C1 segment of cervical spinal cord (tissue), 14 donors: ENCODE measurements at regions not wholly inside any gene's neighbourhood (a gene's known extent, or its start where the extent isn't known, plus 50 kb on each side); places are given as distances from the start of the nearest gene placed in this dataset.
"Not testable (repeated sequence)": the region's sequence is repeated elsewhere in the genome, so short reads cannot be mapped to it uniquely, and the experiment has no call there.

ENCODE experiments used
- DNase-seq, 14 donors: peaks; one replicate each; lab custom pipeline; 2025; lab: John Stamatoyannopoulos, UW

DNA sequence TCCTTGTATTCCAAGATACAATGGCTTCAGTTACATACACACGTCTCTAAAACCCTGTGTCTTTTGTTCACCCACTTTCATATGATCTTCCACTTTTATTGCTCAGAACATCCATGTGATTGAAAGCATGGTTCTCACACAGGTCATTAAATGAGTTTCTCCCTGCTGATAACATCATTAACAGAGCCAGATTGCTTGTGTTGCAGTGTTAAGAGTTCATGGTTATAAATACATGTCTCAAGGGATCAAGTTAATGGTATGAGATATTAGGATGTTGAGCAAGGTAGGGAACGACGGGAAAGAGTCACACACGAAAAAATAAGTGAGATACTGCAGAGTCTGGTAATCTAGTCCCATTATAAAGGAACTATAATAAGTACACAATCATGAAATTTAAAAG, 861.5 kb downstream of the SORCS1 start:
- no peak for DNase-seq

DNA sequence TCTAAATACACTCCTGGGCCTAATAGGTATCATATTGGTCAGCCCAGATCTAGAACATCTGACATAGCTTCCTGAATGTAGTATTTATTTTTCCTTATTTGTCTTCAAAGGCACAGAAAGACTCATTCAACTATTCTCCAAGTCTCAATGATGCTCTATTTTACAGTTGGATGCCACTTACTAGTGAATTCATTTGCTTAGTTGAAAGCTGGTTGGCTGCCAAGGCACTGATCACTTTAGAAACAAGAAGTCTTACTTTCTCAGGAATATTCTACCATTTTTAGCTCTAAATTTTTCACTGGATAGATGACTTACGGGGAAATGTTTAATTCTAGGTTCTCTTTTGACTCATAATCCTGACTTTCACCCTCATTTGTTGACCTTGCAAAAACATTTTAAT, 863.4 kb downstream of the SORCS1 start:
- no peak for DNase-seq

DNA sequence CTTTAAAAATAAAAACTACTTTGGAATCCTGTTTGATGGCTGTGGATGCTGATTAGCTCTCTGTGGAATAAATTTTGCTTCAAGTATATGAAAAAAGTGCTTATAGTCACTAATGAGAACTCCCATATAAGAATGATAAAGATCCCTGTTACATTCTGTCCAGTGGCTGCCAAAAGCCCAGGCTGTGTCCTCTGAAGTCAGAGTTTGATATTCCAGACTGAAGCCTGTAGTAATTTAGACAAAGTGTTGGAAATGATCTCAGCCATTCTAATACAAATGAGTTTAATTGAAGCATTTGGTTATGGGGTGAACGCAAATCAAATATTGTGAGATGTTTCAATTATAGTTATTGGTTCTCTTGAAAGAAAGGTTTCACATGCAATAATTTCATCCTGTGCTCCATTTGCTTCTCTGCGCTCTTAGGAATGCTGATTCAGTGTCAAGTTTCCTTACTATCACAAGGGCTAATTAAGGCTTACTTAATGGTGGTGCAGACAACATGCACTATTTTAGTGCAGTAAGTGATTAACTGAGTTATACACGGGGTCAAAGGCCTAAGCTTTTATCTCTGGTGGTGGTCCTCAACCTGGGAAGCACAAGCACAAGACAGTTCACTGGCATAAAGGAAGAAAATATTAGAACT, 867.6 kb downstream of the SORCS1 start:
- no peak for DNase-seq

DNA sequence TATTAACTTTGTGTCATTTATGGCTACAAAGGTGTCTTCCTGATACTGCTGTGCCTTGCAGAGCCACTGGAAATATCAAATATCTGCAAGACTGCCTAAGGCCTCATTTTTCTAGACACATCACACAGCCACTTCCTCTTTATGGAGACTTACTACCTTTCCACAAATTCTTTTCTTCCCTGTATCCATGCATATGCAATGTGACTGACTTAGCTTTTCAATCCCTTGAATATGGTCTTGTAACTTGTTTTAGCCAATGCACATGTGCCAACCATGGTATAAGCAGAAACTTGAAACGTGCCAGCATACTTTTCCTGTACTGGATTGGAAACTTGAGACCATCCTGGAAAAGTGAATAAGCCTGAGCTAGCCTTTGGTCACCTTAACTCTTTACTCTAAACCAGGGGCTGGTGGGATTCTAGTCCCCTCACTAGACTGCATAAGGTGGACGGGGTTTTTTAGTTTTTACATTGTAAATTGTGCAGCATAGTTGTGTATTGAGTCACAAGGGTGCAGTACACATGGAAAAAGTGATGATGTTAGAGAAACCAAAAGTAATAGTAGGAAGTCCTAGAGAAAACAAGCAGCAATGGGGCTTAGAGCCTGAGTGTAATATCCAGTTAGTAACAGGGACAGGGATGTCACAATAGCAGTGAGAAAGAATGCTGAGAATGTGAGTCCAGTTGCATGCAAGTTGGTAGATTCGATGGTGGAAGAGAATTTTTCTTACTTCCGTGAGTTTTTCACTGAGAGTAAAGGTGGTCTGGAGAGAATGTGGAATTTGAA, 879.5 kb downstream of the SORCS1 start:
- no peak for DNase-seq

DNA sequence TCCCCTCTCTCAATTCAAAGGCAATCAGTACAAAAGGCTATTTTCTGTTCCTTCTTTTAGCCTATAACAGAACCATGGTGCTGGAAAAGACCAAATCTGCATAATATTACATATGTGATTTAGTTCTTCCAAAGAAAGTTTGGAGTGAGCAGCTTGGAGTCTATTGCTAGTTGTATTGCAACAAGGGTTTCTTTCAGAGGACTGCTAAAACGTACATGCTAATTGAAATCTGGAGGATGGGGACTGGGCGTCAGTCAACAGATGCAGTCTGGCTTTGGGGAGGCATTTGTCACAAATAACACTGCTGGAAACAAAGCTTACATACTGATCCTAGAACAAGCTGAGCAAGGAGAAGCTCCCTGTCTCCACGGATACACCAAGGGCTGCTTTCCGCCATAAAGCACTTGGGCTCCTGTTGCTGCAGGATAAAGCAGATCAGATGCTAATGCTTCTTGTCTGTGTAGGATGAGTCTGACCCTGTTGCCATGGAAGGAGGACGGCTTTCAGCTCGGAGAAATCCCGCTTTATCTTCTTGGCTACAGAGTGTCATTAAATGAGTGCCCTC, 883.5 kb downstream of the SORCS1 start:
- DNase-seq, result no peak

DNA sequence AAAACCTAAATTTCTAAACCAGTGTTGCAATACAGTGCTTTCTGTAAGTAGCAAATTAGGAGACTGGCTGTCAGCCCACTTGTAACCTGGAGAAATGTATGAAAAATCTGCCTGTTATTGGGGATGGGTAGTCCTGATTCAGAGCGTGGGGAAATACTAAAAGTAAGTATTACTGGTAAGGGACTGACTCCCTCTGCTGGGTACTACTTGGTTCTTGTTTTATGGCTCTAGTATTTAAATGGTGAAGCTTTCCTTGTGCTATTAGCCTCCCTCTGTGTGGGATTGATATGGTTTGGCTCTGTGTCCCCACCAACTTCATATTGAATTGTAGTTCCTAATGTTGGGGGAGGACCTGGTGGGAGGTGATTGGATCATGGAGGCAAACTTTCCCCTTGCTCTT, 886.1 kb downstream of the SORCS1 start:
- DNase-seq, result no peak

DNA sequence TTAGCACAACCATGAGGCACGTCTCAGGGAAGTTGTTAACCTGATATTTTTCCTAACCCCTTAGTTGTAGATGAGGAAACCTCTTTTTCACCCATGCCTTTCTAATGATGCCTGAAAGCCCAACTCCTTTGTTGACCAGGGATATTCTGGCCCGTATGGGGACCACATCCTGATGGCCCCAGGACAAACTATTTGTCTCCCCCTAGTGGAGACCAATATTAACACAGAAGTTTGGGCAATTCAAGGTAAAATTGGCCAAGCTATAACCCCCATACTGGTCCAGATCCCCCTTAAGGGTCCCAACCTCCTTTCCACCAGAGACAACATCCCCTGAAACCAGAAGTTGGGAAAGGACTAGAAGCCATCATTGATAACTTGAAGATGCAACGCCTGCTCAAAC, 893.3 kb downstream of the SORCS1 start:
- no peak for DNase-seq

DNA sequence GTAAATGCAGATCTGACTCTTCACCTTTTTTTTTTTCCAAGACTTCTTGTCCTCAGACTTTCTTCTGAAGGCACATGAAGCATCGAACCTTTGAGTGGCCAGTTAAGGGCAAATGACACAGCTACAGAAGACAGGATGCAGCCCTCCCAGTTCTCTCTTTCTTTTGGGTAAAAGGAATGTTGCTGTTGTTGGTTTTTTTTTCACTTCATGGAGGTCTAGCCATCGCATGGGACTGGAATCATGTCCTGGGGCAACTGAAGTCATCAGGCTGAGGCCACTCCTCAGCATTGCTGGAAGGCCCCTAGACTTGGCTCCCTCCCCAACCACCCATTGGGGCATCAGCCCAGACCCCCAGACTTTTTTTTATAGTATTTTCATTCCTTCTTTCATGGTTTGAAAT, 896.5 kb downstream of the SORCS1 start:
- DNase-seq, result no peak

DNA sequence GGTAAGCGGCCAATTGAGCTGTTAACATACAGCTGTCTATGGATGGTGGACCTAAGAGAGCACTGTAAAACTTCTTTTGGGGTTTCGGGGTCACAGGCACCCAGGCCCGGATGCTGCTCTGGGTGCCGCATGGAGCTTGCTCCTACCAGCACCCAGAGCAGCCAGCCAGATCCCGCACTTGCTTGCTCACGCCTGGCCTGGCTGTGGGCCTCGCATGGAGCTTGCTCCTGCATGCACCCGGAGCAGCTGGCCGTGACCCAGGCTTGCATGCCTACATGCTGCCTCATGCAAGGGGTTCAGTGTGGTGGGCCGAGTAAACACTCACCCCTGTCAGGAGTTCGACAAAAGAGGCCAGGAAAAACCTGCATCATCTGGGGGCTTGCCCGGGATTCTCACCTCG, 896.9 kb downstream of the SORCS1 start:
- no peak for DNase-seq

DNA sequence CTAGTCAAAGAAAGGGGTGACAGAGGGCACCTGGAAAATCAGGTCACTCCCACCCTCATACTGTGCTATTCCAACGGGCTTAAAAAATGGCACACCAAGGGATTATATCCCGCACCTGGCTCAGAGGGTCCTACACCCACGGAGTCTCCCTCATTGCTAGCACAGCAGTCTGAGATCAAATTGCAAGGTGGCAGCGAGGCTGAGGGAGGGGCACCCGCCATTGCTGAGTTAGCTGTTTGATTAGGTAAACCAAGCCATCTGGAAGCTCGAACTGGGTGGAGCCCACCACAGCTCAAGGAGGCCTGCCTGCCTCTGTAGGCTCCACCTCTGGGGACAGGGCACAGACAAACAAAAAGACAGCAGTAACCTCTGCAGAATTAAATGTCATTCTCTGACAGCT, 907.1 kb downstream of the SORCS1 start:
- not testable (repeated sequence) for DNase-seq

DNA sequence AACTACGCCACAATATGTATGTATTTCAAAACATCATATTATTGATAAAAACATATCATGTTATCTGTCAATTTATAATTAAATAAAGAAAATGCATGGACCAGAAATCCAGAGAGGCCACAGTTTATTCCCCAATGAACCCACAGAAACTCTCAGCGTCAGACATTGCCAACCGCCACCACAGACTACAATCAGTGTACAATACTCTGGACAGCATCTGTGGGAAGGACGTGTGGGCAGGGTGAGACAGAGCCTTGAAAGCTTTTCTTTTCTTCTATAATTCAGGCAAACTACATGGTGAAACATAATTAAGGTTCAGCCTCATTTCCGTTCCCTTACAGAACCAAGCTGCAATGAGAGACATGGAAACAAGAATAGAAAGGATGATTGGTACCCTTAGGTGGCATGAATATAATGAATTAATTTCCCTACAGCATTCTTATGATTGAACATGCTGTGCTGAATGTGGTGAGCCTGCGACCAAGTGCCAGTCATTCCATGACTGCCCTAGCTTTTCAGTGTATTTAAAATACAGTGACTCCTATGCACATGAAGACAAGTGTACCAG, 909.3 kb downstream of the SORCS1 start:
- DNase-seq, result no peak

DNA sequence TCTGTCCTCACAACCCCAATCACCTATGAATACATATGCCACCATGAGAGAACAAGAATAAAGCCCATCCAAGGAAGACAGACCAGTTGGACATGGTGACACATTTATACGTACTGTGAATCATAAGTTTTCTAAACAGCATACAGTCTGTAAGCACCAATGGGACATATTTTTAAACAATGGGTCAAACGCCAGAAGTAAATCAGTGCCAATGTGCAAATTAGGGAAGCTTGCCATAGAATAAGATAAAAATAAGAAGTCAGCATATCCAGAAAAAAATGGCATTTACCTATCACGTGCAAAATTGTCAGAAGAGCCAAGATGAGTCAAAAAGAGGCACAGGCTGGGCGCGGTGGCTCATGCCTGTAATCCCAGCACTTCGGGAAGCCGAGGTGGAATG, 910.4 kb downstream of the SORCS1 start:
- DNase-seq, result no peak

DNA sequence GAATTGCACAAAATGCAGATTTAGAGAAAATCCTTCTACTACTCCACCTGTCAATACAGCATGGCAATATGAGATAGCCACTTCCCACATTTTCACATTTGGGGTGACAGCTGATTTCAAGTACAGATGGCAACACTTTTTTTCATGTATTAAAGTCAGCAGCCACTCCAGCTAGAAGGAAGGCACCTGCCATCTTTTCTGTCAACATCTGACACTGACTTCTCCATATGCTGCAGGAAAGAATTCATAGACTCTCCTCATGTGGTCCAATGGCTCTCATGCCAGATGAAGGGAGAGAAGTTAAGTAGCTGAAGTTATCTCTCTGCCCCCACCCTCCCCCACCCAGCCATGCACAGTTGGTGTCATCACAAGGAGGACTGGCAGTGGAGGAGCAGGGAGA, 912.0 kb downstream of the SORCS1 start:
- DNase-seq, result no peak

DNA sequence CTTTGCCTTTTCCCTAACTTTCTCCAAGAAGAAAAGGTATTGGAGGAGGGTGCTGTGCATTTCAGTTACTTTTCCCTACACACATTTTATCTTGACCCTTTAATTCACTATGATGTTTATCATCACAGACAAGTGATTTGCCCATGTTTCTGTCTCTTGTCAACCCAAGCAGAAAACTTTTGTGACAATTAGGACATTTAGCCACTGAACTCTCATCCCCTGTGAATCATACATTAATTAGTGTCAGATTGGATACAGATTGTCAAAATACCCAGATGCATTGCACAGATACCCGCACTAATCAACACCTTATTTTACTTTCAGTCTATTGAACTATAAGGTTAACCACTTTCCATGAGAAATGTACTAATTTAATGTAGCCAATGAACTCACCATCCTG, 912.9 kb downstream of the SORCS1 start:
- DNase-seq, result no peak

DNA sequence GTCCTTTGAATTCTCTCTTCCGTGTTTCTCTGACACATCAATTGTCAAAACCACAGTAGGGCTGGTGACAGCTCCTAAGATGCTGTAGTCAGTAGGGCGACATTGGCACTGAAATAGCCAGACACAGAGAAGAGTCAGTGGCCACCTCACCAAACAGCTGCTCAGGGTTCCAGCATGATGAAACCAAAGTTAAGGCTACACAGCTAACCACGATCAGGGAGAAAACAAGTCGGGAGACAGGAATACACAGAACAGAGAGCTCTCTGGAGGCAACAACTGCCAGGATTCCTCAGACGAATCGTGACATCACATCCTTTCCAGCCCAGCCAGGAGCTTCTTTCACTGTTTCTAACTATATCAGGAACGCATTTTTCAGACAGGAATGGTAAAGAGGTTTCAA, 922.2 kb downstream of the SORCS1 start:
- DNase-seq, result no peak

DNA sequence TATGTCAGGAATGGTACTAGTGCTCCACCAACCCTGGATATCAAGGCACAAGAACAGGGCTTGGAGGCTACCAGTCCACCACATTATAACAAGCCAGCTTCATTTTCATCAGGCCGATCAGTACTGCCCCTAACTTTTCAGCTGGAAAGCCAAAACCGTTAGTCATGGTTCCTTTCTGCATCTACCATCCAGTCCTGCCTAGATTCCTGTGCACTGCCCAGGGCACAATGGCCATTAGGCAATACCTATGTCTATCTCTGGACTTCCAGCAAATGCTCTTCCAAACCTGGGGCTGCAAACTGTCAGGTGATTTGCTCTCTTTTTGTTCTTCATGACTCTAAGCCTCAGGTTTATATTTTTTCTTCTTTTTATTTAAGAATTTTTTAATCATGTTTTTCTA, 937.7 kb downstream of the SORCS1 start:
- no peak for DNase-seq

DNA sequence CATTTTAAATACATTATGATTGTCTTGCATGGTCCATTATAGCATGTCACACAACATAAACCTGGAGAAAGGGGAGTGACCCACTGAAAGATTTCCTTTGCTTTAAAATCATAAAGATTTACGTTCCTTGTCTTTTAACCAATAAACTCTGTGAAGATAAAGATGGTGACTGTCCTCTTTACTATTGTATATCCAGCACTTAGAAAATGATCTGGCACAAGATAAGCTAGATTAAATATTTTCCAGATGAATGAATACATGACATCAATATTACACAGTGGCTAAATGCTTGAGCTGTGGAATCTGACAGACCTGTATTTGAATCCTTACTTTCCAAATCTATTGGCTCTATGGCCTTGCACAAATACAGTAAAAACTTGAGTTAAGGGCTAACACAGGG, 938.4 kb downstream of the SORCS1 start:
- no peak for DNase-seq

DNA sequence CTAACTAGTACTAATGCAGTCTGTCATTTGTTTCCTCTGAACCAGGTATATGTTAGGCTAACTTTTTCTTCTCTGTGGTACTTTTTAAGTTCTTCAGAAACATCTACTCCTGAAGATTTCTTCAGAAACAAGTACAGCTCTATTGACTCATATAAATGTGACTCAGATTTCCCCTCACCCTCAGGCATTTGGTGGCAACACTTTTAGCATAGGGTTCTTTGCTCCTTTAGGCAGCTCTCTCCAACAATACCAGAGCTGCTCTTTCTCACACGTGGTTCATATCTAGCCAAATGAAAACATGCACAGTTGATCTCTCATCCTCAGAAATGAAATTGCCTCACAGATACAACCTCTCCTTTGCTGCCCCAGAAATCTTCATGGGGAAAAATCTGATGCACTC, 939.8 kb downstream of the SORCS1 start:
- DNase-seq, result no peak

DNA sequence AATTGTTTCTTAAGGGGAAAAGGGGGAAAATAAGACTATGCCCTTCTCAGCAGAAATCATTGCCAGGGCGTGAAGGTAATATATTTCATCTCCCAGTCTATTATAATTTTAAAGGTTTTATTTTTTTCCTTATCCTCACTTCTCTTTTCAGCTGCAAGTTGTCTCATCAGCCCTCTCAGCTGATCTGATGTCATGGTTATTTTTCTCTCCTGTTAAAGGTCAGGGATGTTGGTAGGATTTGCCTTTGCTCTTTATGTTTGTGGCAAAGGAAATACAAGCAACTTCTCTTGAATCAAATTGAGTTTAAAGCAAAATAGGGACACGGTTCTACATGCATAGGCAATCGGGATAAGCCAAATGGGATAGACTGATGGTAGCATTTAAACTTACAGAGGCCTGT, 946.9 kb downstream of the SORCS1 start:
- DNase-seq, result no peak

DNA sequence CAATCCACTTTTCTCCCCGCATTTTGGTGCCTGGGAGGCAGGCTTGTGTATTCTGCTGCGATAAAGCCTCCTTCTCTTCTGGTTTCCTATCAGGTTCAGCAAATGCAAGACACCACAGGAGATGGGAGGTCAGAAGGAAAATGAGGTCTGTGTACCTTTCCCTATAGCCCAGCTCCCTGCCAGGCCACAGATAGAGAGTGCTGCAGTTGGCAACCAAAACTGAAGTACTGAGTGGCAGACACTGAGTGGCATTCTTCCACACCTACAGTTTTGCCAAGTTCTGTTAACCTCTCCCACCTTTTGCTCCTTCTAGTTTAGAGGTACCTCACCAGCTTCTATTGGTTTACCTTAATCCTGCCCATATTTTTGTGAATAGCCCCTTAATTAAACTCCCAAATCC, 948.4 kb downstream of the SORCS1 start:
- DNase-seq, result no peak

DNA sequence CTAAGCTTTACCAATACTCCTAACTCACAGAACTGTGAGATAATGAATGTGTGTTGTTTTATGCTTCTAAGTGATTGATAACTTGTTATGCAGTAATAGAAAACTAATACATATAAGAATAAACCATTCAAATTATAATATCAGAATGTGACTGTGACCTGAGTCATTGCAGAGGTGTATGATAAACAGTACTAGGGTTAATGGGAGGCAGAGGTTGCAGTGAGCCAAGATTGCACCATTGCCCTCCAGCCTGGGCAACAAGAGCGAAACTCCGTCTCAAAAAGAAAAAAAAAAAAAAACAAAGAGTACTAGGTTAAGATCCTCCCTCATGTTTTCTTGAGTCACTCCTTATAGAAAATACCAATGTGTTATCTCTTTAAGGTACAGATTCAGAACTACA, 950.3 kb downstream of the SORCS1 start:
- no peak for DNase-seq

DNA sequence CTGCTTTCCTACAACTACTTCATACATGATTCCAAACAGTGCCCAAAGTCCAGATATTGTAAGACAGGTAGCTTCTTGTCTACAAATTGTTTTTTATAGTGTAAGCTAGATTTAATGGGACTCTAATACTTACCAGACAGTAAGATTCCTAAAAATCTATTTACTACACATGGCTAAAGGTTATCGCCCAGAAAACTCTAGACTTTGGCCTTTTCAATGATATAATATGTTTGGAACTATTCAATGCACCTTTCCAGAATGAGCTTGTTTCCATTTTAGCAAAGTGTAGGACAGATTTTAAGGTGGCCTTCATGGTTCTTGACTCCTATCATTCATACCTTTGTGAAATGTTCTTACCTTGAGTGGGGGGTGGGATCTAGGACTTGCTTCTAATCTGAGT, 951.0 kb downstream of the SORCS1 start:
- no peak for DNase-seq

DNA sequence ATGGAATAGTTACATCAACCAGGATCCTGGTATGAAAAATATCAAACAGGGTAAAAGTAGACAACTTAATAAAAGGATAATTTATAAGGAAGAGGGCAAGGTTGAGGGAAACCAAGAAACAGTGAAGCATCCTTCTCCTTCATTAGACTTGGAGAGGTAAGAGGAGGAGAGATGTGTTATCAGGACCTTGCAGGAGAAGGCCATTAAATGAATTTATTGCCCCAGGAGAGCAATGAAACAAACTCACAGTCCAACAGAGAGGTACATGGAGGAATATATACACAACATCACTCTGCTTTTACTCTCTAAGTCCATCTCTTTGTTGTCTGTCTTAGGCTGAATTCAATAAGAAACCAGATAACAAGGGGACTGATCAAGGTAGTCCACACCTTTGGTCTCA, 966.2 kb downstream of the SORCS1 start:
- DNase-seq, result no peak
